Suprapubic skin (tissue), 3 donors: ENCODE measurements at regions not wholly inside any gene's neighbourhood (a gene's known extent, or its start where the extent isn't known, plus 50 kb on each side); places are given as distances from the start of the nearest gene placed in this dataset.

Source experiments
- CTCF ChIP-seq, 2 donors: fragments of 200-600 bp in 1 of 2; fragments of 450-650 bp in 1 of 2; sonication (generic) in 1 of 2; IDR thresholded peaks; one replicate each; pipeline ENCODE4 v1.5.1; 2016 to 2019; ENCODE audit warnings: antibody characterized with exemption in 2 of 2, mild to moderate bottlenecking in 1 of 2, moderate library complexity in 1 of 2
- POLR2A ChIP-seq, 2 donors: fragments of 450-650 bp; IDR thresholded peaks; one replicate each; pipeline ENCODE4 v1.6.1; 2017; ENCODE audit warnings: antibody characterized with exemption in 2 of 2, mild to moderate bottlenecking in 2 of 2, moderate library complexity in 2 of 2

GRCh38 chr12:97404093-97404492 is 58.5 kb upstream of the RMST start:
- TF ChIP-seq CTCF (IDR thresholded peaks at IDR 0.05) (no peak), POLR2A (IDR thresholded peaks at IDR 0.05) (no peak)
